ENCODE measurements at regions not wholly inside any gene's neighbourhood (a gene's known extent, or its start where the extent isn't known, plus 50 kb on each side); places are given as distances from the start of the nearest gene placed in this dataset.

GRCh38 chr20:4490045-4490444 lies 196.2 kb upstream of the PRNP start:
- TF ChIP-seq CTCF (IDR thresholded peaks at IDR 0.05) (no peak), EP300 (IDR thresholded peaks at IDR 0.05) (no peak), USF2 (IDR thresholded peaks at IDR 0.05) (no peak), EHMT2 (IDR thresholded peaks at IDR 0.05; ENCODE audit: low read depth) (no peak), RAD21 (conservative IDR thresholded peaks at IDR 0.05 in 1 of 2, IDR thresholded peaks at IDR 0.05 in 1 of 2) (no peak)

Measured in A549 (cell line).